NCI-H2029 (cell line): ENCODE measurements at regions not wholly inside any gene's neighbourhood (a gene's known extent, or its start where the extent isn't known, plus 50 kb on each side); places are given as distances from the start of the nearest gene placed in this dataset.
"Not testable (repeated sequence)": the region's sequence is repeated elsewhere in the genome, so short reads cannot be mapped to it uniquely, and the experiment has no call there.

Experiments
- DNase-seq: peaks from one replicate; lab custom pipeline; 2025; lab: John Stamatoyannopoulos, UW

DNA sequence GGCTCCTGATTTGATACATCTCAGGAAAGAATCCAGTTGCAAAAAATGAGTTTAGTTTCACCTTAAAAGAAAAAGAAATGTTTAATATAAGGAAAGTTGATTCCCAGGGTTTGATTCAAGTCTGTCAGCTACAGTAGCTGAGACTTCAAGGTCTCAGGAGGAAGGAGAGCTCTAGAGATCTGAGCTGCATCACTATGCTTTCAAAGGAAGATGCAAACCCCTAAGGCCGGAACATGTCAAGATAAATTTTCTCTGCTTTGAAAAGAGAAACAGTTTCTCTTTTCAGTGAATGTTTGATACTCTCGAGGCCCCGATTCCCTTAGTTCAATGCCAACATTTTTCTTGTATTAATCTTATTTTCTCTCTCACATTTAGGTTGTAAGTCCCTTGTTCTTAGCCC is 128.6 kb downstream of the RGPD3 start:
- no peak for DNase-seq

DNA sequence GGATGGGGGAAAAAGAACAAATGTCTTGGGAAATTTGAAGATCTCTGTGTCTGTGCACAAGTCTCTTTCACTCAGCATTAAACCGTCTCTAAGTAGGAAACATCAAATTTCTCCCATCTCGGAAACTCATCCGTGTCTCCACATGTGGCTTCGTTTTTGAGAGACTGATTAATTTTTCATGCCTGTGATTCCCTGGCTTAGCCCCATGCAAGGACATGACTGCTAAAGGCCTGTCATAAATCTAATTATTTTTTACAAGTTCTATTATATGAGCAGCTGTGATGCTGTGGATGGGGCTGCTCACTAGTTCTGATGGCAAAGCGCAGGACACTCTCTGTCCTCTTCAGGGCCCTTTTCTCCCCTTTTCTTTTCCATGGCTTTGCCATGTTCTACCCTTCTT is 129.1 kb downstream of the RGPD3 start:
- DNase-seq, result no peak

DNA sequence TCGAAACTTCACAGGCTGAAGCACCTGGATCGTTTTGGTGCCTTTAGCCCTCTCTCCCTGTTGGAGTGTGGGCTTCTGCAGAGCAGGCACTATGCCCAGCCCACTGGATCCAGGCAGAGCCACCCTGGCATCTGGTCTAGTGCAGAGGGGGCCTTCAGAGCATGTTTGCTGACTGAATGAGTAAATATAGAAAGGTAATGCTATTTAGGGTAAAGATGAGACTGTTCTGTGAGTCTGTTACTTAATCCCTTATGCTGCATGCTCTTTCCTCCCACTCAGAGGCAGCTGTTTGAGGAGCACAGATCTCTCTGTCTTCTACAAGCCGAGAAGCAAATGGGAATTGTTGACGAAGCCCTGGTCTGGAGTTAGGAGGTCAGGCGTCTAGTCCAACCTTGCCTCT is 130.2 kb downstream of the RGPD3 start:
- DNase-seq, result peak; percentile 17

DNA sequence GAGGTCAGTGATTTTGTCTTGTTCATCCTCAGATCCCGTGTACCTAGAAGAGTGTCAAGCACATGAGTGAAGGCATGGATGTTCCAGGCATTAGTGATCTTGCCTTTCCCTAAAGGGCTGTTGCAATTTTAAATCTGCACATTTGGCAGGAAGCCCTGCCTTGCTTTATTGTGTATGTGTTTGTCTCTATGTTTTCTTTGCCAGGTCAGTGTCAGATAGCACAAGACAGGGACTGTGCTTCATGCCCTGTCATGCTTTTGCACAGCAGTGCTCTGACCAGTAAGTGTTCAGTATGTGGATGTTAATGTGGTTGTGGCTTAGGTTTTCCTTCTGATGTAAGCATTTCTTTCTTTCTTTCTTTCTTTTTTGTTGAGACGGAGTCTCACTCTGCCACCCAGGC is 131.5 kb downstream of the RGPD3 start:
- peak; percentile 34 for DNase-seq

DNA sequence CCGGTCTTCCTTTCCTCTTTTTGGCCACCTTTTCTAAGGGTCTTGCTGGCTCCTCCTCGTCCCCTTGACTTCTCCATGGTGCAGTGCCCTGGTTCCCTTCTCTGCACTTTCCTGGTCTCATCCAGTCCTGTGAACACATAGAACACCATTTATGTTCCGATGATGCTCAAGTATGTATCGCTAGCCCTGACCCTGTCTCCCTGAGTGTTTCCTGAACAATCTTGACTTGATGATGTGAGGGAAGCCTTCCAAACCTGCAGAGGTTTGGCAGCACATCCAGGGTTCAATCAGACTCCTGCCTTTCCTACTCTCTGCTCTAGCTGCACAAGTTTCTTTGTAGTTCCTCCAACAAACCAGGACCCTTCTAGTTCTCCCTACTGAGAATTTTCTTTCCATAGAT is 132.1 kb downstream of the RGPD3 start:
- no peak for DNase-seq

DNA sequence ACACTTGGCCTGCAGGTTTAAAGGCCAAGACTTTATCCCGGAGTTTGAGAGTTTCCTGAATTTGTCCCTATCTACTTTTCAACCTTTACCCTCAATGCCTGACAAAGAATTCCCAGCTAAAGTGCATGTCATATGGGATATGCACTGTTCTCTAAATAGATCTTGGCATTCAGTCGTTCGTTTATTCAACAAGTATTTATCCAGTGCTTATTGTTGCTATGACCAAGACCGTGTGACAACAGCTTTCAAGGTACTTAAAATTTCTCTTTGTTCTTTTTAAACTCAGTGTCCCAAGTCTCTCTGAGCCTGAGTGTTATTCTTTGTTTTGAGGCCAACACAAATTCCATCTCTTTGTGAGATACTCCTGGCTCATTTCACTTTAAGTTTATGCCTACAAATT is 133.4 kb downstream of the RGPD3 start:
- DNase-seq, result no peak

DNA sequence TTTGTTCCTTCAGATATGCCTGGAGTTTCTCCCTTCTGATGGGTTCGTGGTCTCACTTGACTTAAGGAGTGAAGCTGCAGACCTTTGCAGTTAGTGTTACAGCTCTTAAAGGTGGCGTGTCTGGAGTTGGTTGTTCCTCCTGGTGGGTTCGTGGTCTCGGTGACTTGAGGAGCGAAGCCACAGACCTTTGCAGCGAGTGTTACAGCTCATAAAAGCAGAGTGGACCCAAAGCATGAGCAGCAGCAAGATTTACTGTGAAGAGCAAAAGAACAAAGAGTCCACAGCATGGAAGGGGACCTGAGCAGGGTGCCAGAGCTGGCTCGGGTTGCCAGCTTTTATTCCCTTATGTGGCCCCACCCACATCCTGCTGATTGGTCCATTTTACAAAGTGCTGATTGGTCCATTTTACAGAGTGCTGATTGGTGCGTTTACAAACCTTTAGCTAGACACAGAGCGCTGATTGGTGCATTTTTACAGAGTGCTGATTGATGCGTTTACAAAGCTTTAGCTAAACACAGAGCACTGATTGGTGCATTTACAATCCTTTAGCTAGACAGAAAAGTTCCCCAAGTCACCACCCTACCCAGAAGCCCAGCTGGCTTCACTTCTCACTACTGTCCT is 134.8 kb downstream of the RGPD3 start:
- not testable (repeated sequence) for DNase-seq

DNA sequence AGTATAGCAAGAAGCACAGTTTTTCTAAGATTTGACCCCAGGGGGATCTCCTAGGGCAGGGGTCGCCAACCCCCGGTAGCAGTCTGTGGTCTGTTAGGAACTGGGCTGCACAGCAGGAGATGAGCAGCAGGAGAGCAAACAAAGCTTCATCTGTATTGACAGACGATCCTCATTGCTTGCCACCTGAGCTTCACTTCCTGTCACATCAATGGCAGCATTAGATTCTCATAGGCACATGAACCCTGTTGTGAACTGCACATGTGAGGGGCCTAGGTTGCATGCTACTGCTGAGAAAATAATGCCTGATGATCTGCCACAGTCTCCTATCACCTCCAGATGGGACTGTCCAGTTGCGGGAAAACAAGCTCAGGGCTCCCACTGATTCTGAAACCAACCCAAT is 136.2 kb downstream of the RGPD3 start:
- peak; percentile 34 for DNase-seq

DNA sequence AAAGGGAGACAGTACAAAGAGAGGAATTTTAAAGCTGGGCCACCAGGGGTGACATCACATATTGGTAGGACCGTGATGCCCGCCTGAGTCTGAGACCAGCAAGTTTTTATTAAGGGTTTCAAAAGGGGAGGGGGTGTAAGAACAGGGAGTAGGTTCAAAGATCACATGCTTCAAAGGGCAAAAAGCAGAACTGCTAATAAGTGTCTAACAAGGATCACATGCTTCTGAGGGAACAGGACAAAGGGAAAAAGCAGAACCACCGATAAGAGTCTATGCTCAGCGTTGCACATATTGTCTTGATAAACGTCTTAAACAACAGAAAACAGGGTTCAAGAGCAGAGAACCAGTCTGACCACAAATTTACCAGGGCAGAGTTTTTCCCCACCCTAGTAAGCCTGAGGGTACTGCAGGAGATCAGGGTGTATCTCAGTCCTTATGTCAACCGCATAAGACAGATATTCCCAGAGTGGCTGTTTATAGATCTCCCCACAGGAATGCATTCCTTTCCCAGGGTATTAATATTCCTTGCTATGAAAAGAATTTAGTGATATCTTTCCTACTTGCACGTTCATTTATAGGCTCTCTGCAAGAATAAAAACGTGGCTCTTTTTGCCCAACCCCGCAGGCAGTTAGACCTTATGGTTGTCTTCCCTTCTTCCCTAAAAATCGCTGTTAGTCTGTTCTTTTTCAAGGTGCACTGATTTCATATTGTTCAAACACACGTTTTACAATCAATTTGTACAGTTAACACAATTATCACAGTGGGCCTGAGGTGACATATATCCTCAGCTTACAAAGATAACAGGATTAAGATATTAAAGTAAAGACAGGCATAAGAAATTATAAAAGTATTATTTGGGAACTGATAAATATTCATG is 136.5 kb upstream of the UXS1 start:
- DNase-seq, result not testable (repeated sequence)

DNA sequence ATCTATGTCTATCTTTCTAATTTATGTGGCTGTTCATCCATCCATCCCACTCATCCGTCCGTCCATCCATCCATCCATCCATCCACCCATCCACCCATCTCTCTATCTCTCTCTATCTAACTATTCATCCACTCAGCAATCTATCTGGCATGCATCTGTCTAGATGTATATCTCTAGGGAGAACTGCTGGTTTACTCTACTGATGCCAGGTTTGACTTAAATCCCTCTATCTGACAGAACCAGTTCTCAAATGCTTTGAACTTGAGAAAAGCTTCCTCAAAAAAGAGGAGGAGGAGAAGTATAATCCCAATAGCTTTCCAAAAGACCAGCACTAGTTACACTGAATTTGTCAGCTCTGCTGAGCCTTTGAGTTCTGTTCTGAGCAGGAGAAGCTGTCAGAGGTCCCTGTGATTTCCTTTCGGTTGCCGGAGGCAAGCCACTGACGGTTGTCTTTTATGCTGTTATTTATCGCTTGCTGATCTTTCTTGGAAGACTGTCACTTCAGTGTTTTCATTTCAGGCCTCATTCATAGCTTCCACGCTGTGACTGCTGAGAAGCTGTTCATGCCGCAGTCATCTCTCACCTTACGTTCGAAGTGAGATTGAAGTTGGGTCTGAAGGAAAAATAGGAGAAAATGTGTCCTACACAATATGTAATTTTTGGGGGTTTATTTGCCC is 129.4 kb upstream of the UXS1 start:
- DNase-seq, result no peak

DNA sequence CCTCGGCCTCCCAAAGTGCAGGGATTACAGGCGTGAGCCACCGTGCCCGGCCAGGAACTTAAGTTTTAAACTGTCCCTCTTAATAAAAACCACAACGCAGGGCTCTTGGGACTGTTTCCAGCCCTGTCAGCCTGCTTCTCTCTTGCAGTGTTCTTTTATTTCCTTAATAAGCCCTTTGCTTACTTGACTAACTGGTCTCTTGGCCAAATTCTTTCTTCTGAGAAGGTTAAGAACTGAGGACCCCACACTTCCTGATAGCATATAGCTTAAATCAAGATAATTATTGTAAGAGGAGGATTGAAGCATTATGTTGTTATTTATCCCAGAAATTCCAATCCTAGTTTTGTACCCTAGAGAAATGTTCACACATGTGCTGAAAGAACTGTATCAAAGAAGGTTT is 128.2 kb upstream of the UXS1 start:
- no peak for DNase-seq

DNA sequence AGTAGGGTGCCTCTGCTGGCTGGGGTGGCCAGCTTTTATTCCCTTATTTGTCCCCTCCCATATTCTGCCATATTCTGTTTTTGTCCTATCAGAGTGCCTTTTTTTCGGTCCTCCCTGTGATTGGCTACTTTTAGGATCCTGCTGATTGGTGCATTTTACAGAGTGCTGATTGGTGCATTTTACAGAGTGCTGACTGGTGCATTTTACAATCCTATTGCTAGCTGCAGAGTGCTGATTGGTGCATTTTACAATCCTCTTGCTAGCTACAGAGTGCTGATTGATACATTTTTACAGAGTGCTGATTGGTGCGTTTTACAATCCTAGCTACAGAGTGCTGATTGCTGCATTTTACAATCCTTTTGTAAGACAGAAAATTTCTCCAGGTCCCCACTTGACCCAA is 126.3 kb upstream of the UXS1 start:
- not testable (repeated sequence) for DNase-seq

DNA sequence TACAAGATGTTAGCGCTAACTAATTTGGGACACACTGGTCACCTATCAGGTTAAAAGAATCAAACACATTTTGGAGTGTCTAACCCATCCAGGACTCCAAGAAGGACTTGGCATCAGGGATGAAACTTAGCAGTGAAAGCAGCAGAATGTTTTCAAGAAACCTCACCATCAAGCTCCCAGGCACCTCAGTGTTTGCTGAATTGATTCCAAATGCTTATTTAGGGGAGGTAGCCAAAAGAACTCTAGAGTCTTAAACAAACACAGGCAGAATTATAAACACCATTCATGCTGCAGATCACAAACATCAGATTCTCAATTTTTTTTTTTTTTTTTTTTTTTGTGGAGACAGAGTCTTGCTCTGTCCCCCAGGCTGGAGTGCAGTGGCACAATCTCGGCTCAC is 122.8 kb upstream of the UXS1 start:
- DNase-seq, result peak; percentile 27

DNA sequence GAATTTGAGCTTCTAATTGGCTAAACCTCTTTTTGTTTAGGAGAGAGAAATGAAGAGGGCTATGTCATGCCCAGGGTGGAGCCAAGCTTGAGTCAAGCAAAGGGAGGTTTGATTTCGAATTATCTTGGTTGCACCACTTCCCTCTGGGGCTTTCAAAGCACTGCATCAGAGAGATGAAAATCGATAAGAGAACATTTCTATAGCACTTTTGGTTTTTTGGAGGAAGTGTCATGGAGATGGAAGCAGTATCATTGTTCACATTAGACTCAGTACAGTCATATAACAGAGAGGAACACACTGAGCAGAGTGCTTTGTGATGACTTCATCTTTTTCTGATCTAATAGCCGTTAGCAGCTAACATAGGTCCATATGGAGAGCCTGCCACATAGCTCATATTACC is 120.3 kb upstream of the UXS1 start:
- DNase-seq, result no peak

DNA sequence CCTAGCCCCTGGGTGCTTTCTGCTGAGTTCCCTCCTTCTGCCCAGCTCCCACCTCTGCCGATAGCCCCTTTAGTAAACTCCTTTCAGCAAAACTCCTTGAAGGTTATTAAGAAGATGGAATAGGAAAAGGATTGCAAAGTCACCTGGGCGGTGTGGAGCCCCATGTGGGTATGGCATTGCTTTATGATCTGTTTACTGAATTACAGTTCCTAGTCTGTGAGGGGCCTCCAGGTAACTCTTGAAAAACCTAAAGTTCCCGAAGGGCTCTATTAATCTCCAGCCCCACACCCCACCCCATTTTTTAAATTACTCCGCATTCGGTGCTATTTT is 116.9 kb upstream of the UXS1 start:
- no peak for DNase-seq

DNA sequence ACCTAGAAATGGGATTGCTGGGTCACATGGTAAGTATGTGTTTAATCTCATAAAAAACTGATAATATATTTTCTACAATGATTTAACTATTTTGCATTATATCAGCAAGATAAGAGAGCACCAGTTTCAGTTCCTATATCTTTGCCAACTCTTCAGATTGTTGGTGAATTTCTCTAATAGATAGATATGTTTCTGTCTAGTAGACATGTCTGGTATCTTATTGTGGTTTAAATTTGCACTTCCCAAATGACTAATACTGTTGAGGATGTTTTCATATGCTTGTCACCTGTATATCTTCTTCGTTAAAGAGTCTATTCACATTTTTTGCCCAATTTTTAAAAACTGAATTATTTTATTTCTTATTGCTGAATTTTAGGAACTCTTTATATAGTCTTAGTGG is 113.8 kb upstream of the UXS1 start:
- DNase-seq, result no peak

DNA sequence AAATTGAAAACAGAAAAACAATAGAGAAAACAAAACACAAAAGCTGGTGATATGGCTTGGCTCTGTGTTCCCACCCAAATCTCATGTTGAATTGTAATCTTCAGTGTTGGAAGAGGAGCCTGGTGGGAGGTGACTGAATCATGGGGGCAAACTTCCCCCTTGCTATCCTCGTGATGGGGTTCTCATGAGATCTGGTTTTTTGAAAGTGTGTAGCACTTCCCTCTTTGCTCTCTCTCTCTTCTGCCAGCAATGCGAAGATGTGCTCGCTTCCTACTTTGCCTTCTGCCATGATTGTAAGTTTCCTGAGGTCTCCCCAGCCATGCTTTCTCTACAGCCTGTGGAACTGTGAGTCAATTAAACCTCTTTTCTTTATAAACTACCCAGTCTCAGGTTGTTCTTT is 112.3 kb upstream of the UXS1 start:
- DNase-seq, result no peak

DNA sequence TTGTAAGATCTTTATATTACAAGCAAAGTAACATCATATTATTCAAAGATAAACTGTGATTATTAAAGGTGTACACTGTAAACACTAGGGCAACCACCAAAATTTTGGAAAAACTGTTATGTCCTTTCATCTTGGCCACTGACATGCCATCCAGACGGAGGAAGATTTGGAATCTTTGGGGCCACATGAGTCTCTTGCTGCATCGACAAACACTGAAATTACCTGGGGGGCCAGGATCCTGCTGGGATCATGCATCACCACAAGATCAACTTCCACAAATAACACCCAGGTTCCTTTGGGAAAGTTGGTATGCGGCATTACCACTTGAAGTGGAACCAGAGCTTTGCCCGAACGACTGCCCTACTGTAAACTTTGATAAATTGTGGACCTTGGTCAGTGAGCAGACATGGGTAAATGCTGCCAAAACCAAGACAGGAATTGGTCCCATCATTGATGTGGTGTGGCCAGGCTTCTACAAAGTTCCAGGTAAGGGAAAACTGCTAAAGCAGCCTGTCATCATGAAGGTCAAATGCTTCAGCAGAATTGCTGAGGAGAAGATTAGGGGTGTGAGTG is 110.6 kb upstream of the UXS1 start:
- no peak for DNase-seq

DNA sequence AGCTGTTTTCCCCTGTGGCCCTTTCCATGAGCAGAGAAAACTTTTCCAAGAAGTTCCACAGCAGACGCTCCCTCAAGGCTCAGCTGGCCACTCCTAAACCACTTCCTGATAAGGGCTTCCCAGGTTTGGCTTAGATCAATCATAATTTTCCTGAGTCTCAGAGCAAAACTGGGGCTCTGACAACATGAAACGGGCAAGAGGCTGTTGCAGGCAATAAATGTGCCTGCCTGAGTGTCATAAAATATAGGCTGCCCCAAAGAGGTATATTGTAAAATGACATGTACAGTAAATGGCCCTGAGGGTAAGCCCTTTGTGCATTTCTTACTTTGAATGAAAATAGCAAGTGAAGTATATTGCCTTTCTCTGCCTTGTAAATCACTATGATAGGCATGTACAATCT is 105.6 kb upstream of the UXS1 start:
- no peak for DNase-seq

DNA sequence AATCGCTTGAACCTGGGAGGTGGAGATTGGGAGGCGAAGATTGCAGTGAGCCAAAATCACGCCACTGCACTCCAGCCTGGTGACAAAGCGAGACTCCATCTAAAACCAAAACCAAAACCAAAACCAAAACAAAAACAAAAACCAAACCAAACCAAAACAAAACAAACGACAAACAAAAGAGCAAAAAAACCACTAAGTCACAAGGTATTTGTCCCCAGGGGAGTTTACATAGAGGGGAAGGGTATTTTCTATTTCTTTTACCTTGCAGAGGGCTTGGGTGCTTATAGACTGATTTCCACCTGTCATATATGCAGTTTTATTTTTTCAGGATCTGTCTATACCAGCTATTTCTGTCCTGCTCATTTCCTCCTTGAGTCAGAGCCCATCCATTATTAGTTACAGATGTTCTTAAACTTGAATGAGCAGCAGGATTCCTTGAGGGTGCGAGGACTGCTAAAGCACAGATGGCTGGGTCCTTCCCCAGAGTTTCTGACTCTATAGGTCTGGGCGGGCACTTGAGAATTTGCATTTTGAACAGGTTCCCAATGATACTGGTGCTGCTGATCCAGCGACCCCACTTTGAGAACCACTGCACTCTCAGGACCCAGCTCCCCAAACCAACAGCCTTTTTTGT is 102.2 kb upstream of the UXS1 start:
- no peak for DNase-seq

DNA sequence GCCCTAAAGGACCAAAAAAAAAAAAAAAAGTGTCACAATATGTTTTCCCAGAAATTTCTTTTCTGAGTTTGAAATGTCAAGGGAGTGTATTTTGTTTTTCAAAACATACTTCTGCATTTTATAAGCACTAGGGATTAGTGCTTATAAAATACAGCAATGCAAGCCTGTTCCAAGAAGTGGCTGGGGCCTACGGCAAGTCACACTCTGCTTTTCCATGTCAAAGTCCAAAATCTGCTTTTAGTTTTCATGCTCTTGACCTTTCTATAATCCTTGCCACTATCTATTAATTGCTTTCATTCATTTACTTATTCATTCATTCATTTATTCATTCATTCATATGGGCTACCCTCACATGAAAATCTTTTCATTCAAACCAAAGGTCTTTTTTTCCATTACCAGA is 100.1 kb upstream of the UXS1 start:
- DNase-seq, result no peak

DNA sequence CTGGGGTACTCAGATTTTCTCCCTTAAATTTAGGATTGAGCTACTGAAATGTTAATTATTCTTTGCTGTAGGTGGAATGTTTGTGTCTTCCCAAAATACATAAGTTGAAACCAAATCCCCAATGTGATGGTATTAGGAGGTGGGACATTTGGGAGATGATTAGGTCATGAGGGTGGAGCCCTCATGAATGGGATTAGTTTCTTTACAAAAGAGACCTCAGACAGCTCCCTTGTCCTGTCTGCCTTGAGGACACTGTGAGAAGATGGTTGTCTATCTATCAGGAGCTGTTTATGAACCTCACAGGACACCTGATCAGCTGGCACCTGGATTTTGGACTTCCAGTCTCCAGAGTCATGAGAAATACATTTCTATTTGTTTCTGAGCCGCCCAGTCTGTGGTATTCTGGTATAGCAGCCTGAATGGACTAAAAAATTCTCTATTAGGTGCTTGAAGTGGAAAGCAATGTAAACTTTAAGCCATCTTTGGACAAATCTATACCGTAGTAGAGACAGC is 99.2 kb upstream of the UXS1 start:
- no peak for DNase-seq
